HCT116 (cell line): ENCODE measurements at regions not wholly inside any gene's neighbourhood (a gene's known extent, or its start where the extent isn't known, plus 50 kb on each side); places are given as distances from the start of the nearest gene placed in this dataset.

ENCODE experiments used
- ATAC-seq: fragments of 200-7000 bp; cut with Tn5 transposase; 2 replicates; pipeline ENCODE4 v1.9.1; 2020; ENCODE audit warnings: mild to moderate bottlenecking, moderate library complexity
- BruUV-seq: library from RNA; stranded (reverse); fragments of 400-500 nt; replicated peaks from 2 replicates; lab custom pipeline; 2021; lab: Mats Ljungman, UMichigan
- CTCF ChIA-PET: fragments of 300-600 bp; sonication (Branson Sonifier 250); formaldehyde crosslinking; loops from one replicate; lab custom pipeline; 2021; ENCODE audit warnings: antibody characterized with exemption; lab: Charles Lee
- POLR2A ChIA-PET: fragments of 300-600, 350-600 bp; sonication (Branson Sonifier 250); formaldehyde crosslinking; loops from one replicate; lab custom pipeline; 2021; ENCODE audit warnings: antibody characterized with exemption; lab: Charles Lee
- RAD21 ChIA-PET, 2 experiments: fragments of 300-600 bp; sonication (Branson Sonifier 250); formaldehyde crosslinking; loops; one replicate each; lab custom pipeline; 2023; ENCODE audit warnings: low total read pairs in 2 of 2; ENCODE audit not compliant: uncharacterized antibody in 2 of 2, unreplicated experiment in 2 of 2, low non-redundant PET in 1 of 2; lab: Charles Lee
- DNase-seq: peaks from one replicate; pipeline ENCODE4 v3.0.0-alpha.2; 2010; ENCODE audit warnings: low read depth, low spot score
- H2AFZ ChIP-seq: fragments of 200-600 bp; shearing (Covaris generic), sonication (generic); 2 replicates; pipeline ENCODE4 v1.6.1; 2017; ENCODE audit warnings: low read depth, mixed run types, mixed read lengths, antibody characterized with exemption, low read length; ENCODE audit not compliant: poor library complexity, severe bottlenecking
- H3K27ac ChIP-seq: 2 replicates; pipeline ENCODE4 v1.5.1; 2012; ENCODE audit warnings: low read depth, low read length
- H3K27me3 ChIP-seq: fragments of 200-600 bp; sonication (generic); 2 replicates; pipeline ENCODE4 v1.6.1; 2016; ENCODE audit warnings: mixed run types, low read length, mixed read lengths; ENCODE audit not compliant: insufficient read depth
- H3K36me3 ChIP-seq, 2 experiments: fragments of 200-500 bp in 1 of 2; fragments of 200-600 bp in 1 of 2; sonication (Bioruptor generic) in 1 of 2; sonication (generic) in 1 of 2; 2 replicates each; pipeline versions ENCODE4 v1.5.1 to v1.6.1; 2014 to 2016; ENCODE audit warnings: low read length in 2 of 2, inconsistent platforms in 1 of 2, mixed read lengths in 1 of 2, mixed run types in 1 of 2; ENCODE audit not compliant: insufficient read depth in 2 of 2, control insufficient read depth in 1 of 2
- H3K4me1 ChIP-seq, 2 experiments: fragments of 200-600 bp in 1 of 2; sonication (generic) in 1 of 2; 2 replicates each; pipeline versions ENCODE4 v1.5.1 to v1.6.1; 2012 to 2017; ENCODE audit warnings: low read length in 2 of 2, inconsistent platforms in 1 of 2, mild to moderate bottlenecking in 1 of 2, mixed read lengths in 1 of 2, mixed run types in 1 of 2, moderate library complexity in 1 of 2; ENCODE audit not compliant: insufficient read depth in 2 of 2, control insufficient read depth in 1 of 2
- H3K4me2 ChIP-seq: fragments of 200-600 bp; sonication (generic); 2 replicates; pipeline ENCODE4 v1.6.1; 2017; ENCODE audit warnings: mixed run types, low read length, mixed read lengths
- H3K4me3 ChIP-seq, 2 experiments: fragments of 200-600 bp in 1 of 2; sonication (generic) in 1 of 2; replicated peaks in 1 of 2; 2 replicates each; pipeline ENCODE4 v1.5.1; 2011 to 2016; ENCODE audit warnings: low read length in 2 of 2, control low read depth in 1 of 2, low read depth in 1 of 2, mild to moderate bottlenecking in 1 of 2, mixed read lengths in 1 of 2, mixed run types in 1 of 2
- H3K79me2 ChIP-seq: fragments of 200-600 bp; sonication (generic); 2 replicates; pipeline ENCODE4 v1.6.1; 2017; ENCODE audit warnings: mild to moderate bottlenecking, mixed run types, low read length, moderate library complexity, mixed read lengths; ENCODE audit not compliant: insufficient read depth
- H3K9ac ChIP-seq: fragments of 200-600 bp; sonication (generic); 2 replicates; pipeline ENCODE4 v1.6.1; 2016; ENCODE audit warnings: low read length, mixed read lengths
- H3K9me2 ChIP-seq: fragments of 200-600 bp; sonication (generic), shearing (Covaris generic); 2 replicates; pipeline ENCODE4 v1.6.1; 2017; ENCODE audit warnings: mixed run types, mild to moderate bottlenecking, moderate library complexity; ENCODE audit not compliant: insufficient read depth
- H3K9me3 ChIP-seq, 2 experiments: fragments of 200-500 bp in 1 of 2; fragments of 200-600 bp in 1 of 2; sonication (Bioruptor generic) in 1 of 2; sonication (generic) in 1 of 2; 2 replicates each; pipeline ENCODE4 v1.6.1; 2014 to 2017; ENCODE audit warnings: low read length in 2 of 2, mixed read lengths in 2 of 2, inconsistent platforms in 1 of 2, low read depth in 1 of 2, mild to moderate bottlenecking in 1 of 2, mixed run types in 1 of 2, moderate library complexity in 1 of 2; ENCODE audit not compliant: control insufficient read depth in 1 of 2, insufficient read depth in 1 of 2
- H4K20me1 ChIP-seq: fragments of 200-600 bp; sonication (generic), shearing (Covaris generic); 2 replicates; pipeline ENCODE4 v1.6.1; 2017; ENCODE audit warnings: mixed run types, mild to moderate bottlenecking, moderate library complexity; ENCODE audit not compliant: insufficient read depth
- JUND ChIP-seq: IDR thresholded peaks from 2 replicates; pipeline ENCODE4 v1.6.1; 2012
- POLR2A ChIP-seq: IDR thresholded peaks from 2 replicates; pipeline ENCODE4 v1.7.0; 2011; ENCODE audit warnings: borderline replicate concordance; ENCODE audit not compliant: insufficient read depth, insufficient read length; ENCODE audit errors: extremely low read depth
- SIN3A ChIP-seq: IDR thresholded peaks from 2 replicates; pipeline ENCODE4 v1.6.1; 2012; ENCODE audit warnings: low read depth
- TCF7L2 ChIP-seq: IDR thresholded peaks from 2 replicates; pipeline ENCODE4 v1.7.0; 2011; ENCODE audit warnings: borderline replicate concordance, inconsistent platforms; ENCODE audit not compliant: insufficient read depth, insufficient read length; ENCODE audit errors: extremely low read depth
- YY1 ChIP-seq: IDR thresholded peaks from 2 replicates; pipeline ENCODE4 v1.6.1; 2011; ENCODE audit warnings: low read length, low read depth, moderate library complexity, mild to moderate bottlenecking; ENCODE audit not compliant: insufficient replicate concordance; ENCODE audit errors: extremely low read depth
- ZFX ChIP-seq: fragments of 450-650 bp; IDR thresholded peaks from 2 replicates; pipeline ENCODE4 v1.6.1; 2017
- ZNF274 ChIP-seq: fragments of 200-500 bp; sonication (Bioruptor generic); IDR thresholded peaks from 2 replicates; pipeline ENCODE4 v1.6.1; 2014; ENCODE audit warnings: mild to moderate bottlenecking, low read depth, low read length, inconsistent platforms
- intact Hi-C: fragments of 100-400 bp; cut with micrococcal nuclease; formaldehyde crosslinking; loops from 2 replicates; pipeline ENCODE4 v1.10.0; 2022

DNA sequence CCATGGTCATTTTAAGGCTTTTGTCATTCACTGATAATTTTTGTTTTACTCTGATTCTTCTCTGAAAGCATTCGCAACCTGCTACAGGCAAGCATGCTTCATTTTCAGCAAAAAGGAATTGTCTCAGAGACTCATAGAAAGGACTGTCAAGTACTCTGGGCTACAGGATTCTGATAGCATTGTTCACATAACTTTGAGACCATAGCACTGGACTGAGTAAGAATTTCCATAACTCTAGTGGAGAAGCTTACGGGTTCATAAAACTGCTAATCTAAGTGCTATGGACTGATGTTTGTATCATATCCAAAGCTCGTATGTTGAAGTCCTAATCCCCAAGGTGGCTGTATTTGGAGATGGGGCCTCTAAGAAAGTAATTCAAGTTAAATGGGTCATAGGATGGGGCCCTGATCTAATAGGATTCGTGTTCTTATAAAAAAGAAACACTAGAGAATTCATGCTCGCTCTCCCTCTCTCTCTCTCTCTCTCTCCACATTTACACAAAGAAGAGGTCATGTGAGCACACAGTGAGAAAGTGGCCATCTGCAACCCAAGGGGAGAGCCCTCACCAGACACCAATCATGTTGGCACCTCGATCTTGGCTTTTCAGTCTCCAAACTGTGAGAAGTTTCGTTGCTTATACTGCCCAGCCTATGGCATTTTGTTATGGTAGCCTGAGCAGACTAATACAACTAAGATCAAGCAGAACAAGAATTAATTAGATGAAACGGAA is 60.4 kb downstream of the CRYGS start:
- no peaks in the 10 kb centered on the region for H4K20me1 ChIP-seq
- no TSS peak for BruUV-seq
- no peak for TF ChIP-seq ZFX
- H3K9me2 ChIP-seq: no peaks in the 10 kb centered on the region
- DNase-seq: no peak
- intact Hi-C loops: no loop called here
- no peaks in the 10 kb centered on the region for H3K79me2 ChIP-seq
- no peaks in the 10 kb centered on the region for H3K36me3 ChIP-seq
- no peaks in the 10 kb centered on the region for H3K9me3 ChIP-seq
- POLR2A ChIA-PET: no interaction called here
- no peaks in the 10 kb centered on the region for H3K4me1 ChIP-seq
- CTCF ChIA-PET: no interaction called here
- no peak overlapping the region for H3K9ac ChIP-seq
- H3K4me3 ChIP-seq: no peak overlapping the region
- H2AFZ ChIP-seq: no peak overlapping the region
- ATAC-seq: no peak
- RAD21 ChIA-PET: no interaction called here
- no peak overlapping the region for H3K27ac ChIP-seq
- H3K27me3 ChIP-seq: 0 out of 2 replicates have a peak, but pooled peaks cover 6% of the 10 kb centered on the region
- no peak overlapping the region for H3K4me2 ChIP-seq

DNA sequence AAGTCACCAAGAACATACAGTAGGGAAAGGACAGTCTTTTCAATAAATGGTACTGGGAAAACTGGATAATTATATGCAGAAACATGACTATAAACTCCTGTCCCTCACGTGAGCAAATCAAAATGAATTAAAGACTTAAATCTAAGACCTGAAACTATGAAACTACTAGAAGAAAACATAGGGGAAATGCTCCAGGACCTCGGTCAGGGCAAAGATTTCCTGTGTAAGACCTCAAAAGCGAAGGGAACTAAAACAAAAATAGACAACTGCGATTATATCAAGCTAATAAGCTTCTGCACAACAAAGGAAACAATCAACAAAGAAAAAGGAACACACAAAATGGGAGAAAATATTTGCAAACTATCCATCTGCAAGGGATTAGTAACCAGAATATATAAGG is 62.7 kb downstream of the CRYGS start:
- CTCF ChIA-PET: interaction anchor here (0.9 kb wide), 1 partner anchor 58 kb away, joined by 3 read pairs; no protein-coding TSS in a partner anchor
- TF ChIP-seq ZNF274: no peak
- TF ChIP-seq SIN3A: no peak
- no peak for TF ChIP-seq JUND
- no peak for TF ChIP-seq POLR2A
- TF ChIP-seq TCF7L2: no peak
- TF ChIP-seq YY1: no peak
- Histone ChIP-seq H4K20me1 (no peaks in the 10 kb centered on the region), H3K9me3 (no peaks in the 10 kb centered on the region), H3K27me3 (0 out of 2 replicates have a peak, but pooled peaks cover 6% of the 10 kb centered on the region), H3K79me2 (no peaks in the 10 kb centered on the region), H3K4me1 (no peaks in the 10 kb centered on the region), H3K36me3 (no peaks in the 10 kb centered on the region), H3K9me2 (no peaks in the 10 kb centered on the region), H3K4me3 (no peak overlapping the region), H3K27ac (no peak overlapping the region), H3K4me2 (no peak overlapping the region), H3K9ac (no peak overlapping the region), H2AFZ (no peak overlapping the region)
- DNase-seq (no peak), ATAC-seq (no peak)
- intact Hi-C loops: no loop called here
- BruUV-seq: no TSS peak
- POLR2A ChIA-PET: no interaction called here
- RAD21 ChIA-PET: no interaction called here
